SU-DHL-6 (cell line): ENCODE measurements at regions not wholly inside any gene's neighbourhood (a gene's known extent, or its start where the extent isn't known, plus 50 kb on each side); places are given as distances from the start of the nearest gene placed in this dataset.

Source experiments
- H2AFZ ChIP-seq: fragments of 200-600 bp; sonication (generic); 2 replicates; pipeline ENCODE4 v1.6.1; 2014; ENCODE audit warnings: low read depth, mild to moderate bottlenecking, moderate library complexity, mixed read lengths, antibody characterized with exemption, low read length; ENCODE audit not compliant: severe bottlenecking
- H3F3A ChIP-seq: fragments of 200-600 bp; shearing (Covaris generic); 2 replicates; pipeline ENCODE4 v1.6.0; 2016; ENCODE audit warnings: antibody characterized with exemption, mild to moderate bottlenecking; ENCODE audit not compliant: insufficient read depth
- H3K27ac ChIP-seq: fragments of 200-600 bp; sonication (generic); 2 replicates; pipeline ENCODE4 v1.5.1; 2016; ENCODE audit warnings: low read depth, mild to moderate bottlenecking, low read length, moderate library complexity, mixed read lengths
- H3K27me3 ChIP-seq: fragments of 200-600 bp; sonication (generic), shearing (Covaris generic); 2 replicates; pipeline ENCODE4 v1.6.0; 2014; ENCODE audit warnings: mild to moderate bottlenecking, low read length
- H3K36me3 ChIP-seq: fragments of 200-600 bp; sonication (generic); 2 replicates; pipeline ENCODE4 v1.6.1; 2014; ENCODE audit warnings: mild to moderate bottlenecking, low read length, mixed read lengths
- H3K4me2 ChIP-seq: fragments of 300-600, 200-600 bp; shearing (Covaris generic), sonication (generic); 2 replicates; pipeline ENCODE4 v1.6.0; 2014; ENCODE audit warnings: low read length, low read depth, mild to moderate bottlenecking; ENCODE audit not compliant: poor library complexity, severe bottlenecking
- H3K4me3 ChIP-seq: fragments of 200-600 bp; sonication (generic); 2 replicates; pipeline ENCODE4 v1.5.1; 2014; ENCODE audit warnings: antibody characterized with exemption, low read length, mild to moderate bottlenecking, mixed read lengths; ENCODE audit not compliant: insufficient read depth, poor library complexity, severe bottlenecking
- H3K79me2 ChIP-seq: fragments of 200-600 bp; sonication (generic); 2 replicates; pipeline ENCODE4 v1.6.1; 2014; ENCODE audit warnings: mild to moderate bottlenecking, low read length, moderate library complexity; ENCODE audit not compliant: insufficient read depth
- H3K9ac ChIP-seq: fragments of 200-600 bp; sonication (generic); 2 replicates; pipeline ENCODE4 v1.7.0; 2014; ENCODE audit warnings: mild to moderate bottlenecking, low read length
- H3K9me2 ChIP-seq: fragments of 200-600 bp; sonication (generic); replicated peaks from 2 replicates; pipeline ENCODE4 v1.6.1; 2014; ENCODE audit warnings: low read length; ENCODE audit not compliant: insufficient read depth
- H3K9me3 ChIP-seq: fragments of 200-600 bp; sonication (generic); 2 replicates; pipeline ENCODE4 v1.6.1; 2014; ENCODE audit warnings: low read length, mixed read lengths; ENCODE audit not compliant: insufficient read depth
- H4K20me1 ChIP-seq: fragments of 200-600 bp; sonication (generic); 2 replicates; pipeline ENCODE4 v1.6.1; 2014; ENCODE audit warnings: low read depth, mild to moderate bottlenecking, antibody characterized with exemption, low read length, moderate library complexity, mixed read lengths
- EZH2phosphoT487 ChIP-seq: fragments of 200-600 bp; sonication (generic), shearing (Covaris generic); conservative IDR thresholded peaks from 2 replicates; pipeline ENCODE4 v1.6.1; 2018; ENCODE audit warnings: mild to moderate bottlenecking, antibody characterized with exemption, low read length, moderate library complexity, mixed read lengths
- TF ChIP-seq, protein P1 (sequence below): fragments of 200-600 bp; sonication (generic); IDR thresholded peaks from one replicate; pipeline ENCODE4 v1.5.1; 2017; ENCODE audit warnings: antibody characterized with exemption, mild to moderate bottlenecking, low read length, moderate library complexity; ENCODE audit not compliant: insufficient read depth, poor library complexity, severe bottlenecking

DNA sequence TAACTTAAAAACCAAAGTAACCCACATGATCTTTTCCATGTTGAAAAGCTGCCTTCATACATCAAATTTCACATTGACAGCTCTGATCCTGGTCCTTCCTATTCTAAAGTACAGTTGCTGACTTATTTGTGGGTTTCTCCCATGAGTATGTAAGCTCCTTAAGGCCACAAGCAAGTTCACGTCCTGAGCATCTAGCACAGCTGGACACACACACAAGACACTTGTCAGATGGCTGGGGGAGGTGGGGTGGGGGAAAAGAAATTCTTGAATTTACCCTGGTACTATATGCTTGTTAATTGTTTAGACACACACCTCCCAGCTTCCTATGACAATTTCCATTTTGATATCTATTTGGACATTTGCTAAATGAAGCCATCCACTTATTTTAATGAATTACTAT lies 162.8 kb downstream of the ZIC5 start:
- H3K9me3 ChIP-seq, result no peaks in the 10 kb centered on the region
- no peak overlapping the region for H3K4me3 ChIP-seq
- H3F3A ChIP-seq, result no peaks in the 10 kb centered on the region
- no peak overlapping the region for H3K4me2 ChIP-seq
- no peaks in the 10 kb centered on the region; the same call in 1 of the 2 replicates for H3K27me3 ChIP-seq
- TF ChIP-seq, protein P1, sequence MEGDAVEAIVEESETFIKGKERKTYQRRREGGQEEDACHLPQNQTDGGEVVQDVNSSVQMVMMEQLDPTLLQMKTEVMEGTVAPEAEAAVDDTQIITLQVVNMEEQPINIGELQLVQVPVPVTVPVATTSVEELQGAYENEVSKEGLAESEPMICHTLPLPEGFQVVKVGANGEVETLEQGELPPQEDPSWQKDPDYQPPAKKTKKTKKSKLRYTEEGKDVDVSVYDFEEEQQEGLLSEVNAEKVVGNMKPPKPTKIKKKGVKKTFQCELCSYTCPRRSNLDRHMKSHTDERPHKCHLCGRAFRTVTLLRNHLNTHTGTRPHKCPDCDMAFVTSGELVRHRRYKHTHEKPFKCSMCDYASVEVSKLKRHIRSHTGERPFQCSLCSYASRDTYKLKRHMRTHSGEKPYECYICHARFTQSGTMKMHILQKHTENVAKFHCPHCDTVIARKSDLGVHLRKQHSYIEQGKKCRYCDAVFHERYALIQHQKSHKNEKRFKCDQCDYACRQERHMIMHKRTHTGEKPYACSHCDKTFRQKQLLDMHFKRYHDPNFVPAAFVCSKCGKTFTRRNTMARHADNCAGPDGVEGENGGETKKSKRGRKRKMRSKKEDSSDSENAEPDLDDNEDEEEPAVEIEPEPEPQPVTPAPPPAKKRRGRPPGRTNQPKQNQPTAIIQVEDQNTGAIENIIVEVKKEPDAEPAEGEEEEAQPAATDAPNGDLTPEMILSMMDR, result no peak
- no peak for TF ChIP-seq EZH2phosphoT487
- H3K9me2 ChIP-seq, result no peaks in the 10 kb centered on the region
- H3K36me3 ChIP-seq, result no peaks in the 10 kb centered on the region
- H4K20me1 ChIP-seq, result no peaks in the 10 kb centered on the region
- no peak overlapping the region for H3K9ac ChIP-seq
- H2AFZ ChIP-seq, result no peak overlapping the region
- no peaks in the 10 kb centered on the region for H3K79me2 ChIP-seq
- H3K27ac ChIP-seq, result no peak overlapping the region

DNA sequence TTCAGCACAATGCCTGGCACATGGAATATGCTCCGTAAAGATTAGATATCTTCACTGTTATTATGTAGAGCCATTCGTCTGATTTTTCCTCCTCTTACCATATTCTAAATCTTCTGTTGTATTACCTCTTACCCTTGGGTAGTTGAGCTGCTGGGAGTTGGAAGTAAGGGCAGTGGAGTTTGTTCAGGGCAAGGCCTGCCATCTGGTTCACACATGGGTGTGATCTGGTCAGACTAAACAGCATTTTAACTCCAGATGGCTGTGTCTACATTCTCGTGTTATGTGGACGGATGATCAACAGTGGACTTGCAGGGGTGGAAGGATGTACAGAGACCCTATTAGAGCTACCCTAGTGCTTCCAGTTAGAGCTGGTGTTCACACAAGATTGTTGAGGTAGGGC lies 164.9 kb downstream of the ZIC5 start:
- TF ChIP-seq EZH2phosphoT487, result no peak
- TF ChIP-seq, protein P1, result no peak
- Histone ChIP-seq H4K20me1 (no peaks in the 10 kb centered on the region), H3K9me3 (no peaks in the 10 kb centered on the region), H3K9ac (no peak overlapping the region), H3K4me3 (no peak overlapping the region), H3K9me2 (no peaks in the 10 kb centered on the region), H3K27ac (no peak overlapping the region), H3F3A (no peaks in the 10 kb centered on the region), H3K4me2 (no peak overlapping the region), H3K27me3 (no peaks in the 10 kb centered on the region), H2AFZ (no peak overlapping the region), H3K79me2 (no peaks in the 10 kb centered on the region), H3K36me3 (no peaks in the 10 kb centered on the region)

DNA sequence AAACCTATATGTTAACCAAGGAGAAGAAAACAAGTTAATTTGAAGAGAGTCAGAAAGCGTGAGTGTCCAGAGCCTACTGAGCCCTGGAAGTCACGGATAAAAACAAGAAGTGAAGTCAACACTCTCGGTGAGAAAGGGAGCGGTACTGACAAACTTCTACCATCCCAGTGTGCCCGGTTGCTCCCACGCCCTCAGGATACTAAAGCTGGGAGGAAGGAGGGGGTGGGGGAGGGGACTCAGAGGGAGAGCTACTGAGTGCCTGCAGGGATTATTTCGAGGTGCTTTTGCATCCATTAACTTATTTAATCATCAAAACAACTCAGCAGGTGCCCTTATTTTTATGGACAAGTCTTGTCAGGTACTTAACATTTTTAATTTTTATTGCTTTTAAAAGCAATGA lies 166.2 kb downstream of the ZIC5 start:
- no peak overlapping the region for H3K9ac ChIP-seq
- TF ChIP-seq, protein P1, result no peak
- TF ChIP-seq EZH2phosphoT487, result no peak
- no peak overlapping the region for H3K4me3 ChIP-seq
- no peaks in the 10 kb centered on the region for H3K9me3 ChIP-seq
- no peaks in the 10 kb centered on the region for H3K9me2 ChIP-seq
- H3K4me2 ChIP-seq, result no peak overlapping the region
- no peaks in the 10 kb centered on the region for H3K79me2 ChIP-seq
- H3K36me3 ChIP-seq, result no peaks in the 10 kb centered on the region
- H2AFZ ChIP-seq, result no peak overlapping the region
- no peak overlapping the region for H3K27ac ChIP-seq
- no peaks in the 10 kb centered on the region for H3K27me3 ChIP-seq
- no peaks in the 10 kb centered on the region for H4K20me1 ChIP-seq
- H3F3A ChIP-seq, result no peaks in the 10 kb centered on the region
